HG03103 (cell line): ENCODE measurements at regions not wholly inside any gene's neighbourhood (a gene's known extent, or its start where the extent isn't known, plus 50 kb on each side); places are given as distances from the start of the nearest gene placed in this dataset.

ENCODE experiments used
- ATAC-seq: cut with Tn5 transposase; IDR thresholded peaks from one replicate; pipeline ENCODE4 v1.9.1; 2021; ENCODE audit warnings: low read depth; ENCODE audit not compliant: unreplicated experiment

- ATAC-seq, result no peak
These were observed 264.0 kb downstream of the KLF12 start for GRCh38 chr13:73870036-73870741.

- ATAC-seq, result no peak
These were observed 269.2 kb downstream of the KLF12 start for GRCh38 chr13:73865027-73865426.

GRCh38 chr13:73861136-73861535 is 273.1 kb downstream of the KLF12 start:
- ATAC-seq, result no peak

- no peak for ATAC-seq
These were observed 273.7 kb downstream of the KLF12 start for GRCh38 chr13:73860501-73860900.

DNA sequence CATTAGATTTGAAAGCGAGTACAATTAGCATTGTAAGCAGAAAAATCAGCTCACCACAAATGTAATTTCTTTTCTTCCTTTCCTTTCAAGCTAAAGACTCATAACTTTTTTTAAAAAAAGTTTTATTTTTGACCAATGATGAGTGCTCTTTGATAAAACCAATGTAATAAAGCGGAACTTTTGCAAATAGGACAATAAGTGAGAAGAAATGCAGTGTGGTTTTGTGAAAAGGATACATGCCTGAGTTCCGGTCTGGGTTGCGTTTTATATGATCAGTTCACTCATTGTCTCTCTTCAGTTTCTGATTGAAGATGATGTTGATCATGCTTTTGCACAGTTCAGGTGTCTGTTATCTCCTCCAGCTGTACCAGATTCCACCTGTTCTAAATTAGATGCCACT is 274.4 kb downstream of the KLF12 start:
- no peak for ATAC-seq

GRCh38 chr13:73857106-73857505 is 277.1 kb downstream of the KLF12 start:
- ATAC-seq, result no peak

DNA sequence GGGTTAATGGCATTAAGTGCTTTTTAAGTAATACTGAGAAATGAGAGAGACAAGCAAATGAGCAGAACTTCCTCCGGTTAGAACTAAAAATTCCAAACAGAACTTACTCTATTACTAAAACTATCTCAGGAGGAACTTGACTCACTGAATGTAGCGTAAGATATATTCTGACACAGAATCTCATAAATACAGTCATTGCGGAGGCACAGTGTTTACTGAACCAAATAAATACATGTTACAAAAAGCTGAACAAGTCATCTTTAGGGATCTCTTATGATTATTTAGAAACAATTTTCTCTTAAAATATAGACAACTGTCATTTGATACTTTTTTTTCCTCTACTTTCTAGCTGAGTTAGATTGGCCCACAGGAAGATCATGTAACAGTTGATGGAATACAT is 283.1 kb downstream of the KLF12 start:
- no peak for ATAC-seq

DNA sequence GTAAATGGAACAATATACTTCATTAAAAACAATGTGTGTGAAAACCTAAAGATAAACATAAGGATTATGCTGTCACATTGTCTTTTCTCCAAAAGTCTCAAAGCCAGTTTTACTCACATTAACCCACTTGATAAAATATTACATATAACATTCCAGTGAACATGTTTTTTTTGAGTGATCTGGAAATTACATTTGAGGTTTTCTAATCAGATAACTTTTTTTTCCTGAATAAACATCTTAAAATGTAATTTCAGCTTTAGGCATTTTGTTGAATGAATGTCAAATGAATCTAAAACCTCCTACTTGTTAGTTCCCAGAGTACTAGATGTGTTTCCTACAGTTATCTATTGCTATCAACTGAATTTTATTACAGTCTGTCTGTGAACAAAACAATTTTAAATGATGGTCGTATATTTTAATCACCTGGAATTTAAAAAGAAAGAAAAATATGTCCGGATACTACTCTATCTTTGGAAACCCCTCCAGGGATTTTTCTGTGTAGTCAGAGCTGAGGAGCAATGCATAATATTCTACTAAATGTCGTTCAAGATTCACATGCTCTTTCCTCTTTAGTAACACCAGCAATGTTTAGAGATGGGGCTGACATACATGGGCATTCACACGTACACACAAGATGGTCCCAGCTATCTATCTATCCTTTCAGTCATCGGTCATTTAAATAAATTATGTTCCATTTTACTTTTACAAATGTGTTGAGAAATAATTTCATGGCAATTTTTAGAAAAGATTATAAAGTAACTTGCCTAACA is 283.9 kb downstream of the KLF12 start:
- ATAC-seq, result no peak

- ATAC-seq, result no peak
These were observed 284.9 kb downstream of the KLF12 start for GRCh38 chr13:73849292-73849691.

DNA sequence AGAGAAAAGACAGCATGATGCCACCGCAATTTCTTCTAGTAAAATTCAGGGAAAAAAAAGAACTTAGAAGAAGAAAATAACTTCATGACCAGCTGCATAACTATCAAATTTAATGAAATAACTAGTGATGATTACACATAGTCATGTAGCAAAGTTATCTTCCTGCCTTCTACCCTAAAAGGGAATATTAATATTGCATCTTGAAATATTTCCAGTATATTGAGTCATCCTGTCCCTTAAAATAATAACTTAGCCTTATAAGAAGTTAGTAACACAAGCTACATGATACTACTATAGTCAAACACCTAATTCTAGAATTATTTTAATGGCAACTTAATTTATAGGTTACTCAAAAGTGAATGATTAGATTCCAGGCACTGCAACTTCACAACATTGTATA is 289.2 kb downstream of the KLF12 start:
- no peak for ATAC-seq

DNA sequence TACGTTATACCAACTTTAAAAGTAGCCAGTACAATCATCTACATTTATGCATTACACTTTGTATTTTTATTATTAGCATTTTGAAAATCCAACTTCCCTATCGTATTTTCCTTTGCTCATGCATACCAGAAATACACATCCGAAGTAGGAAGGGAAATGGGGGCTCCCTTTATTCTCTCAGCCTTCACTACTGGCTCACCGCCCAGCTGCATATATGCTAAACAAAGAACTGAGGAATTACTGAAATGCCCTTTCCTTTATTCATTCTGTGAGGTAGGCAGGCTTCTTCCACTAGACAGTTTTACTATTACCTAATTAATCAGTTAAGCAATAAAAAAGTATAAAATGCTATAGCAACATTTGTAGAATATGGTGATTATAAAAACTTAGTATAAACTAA is 291.6 kb downstream of the KLF12 start:
- no peak for ATAC-seq

- ATAC-seq, result no peak
These were observed 292.0 kb downstream of the KLF12 start for GRCh38 chr13:73842184-73842583.

DNA sequence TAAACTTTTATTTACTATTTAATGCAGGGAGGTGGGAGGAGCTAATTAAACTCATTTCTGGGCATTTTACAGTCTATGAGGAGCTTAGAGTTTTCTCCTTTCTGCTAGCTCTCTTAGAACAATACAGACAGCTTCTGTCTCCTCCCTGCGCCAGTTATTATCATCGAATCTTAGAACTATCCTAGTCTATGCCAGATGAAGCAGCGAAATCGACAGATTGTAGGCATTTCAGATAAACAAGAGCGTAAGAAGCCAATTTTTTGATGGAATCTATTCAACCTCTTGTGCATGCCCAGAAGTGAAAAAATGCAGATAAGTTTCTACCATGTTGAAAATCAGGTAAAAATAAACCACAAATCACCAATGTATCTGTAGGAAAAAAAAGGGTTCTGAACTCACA is 297.1 kb downstream of the KLF12 start:
- no peak for ATAC-seq

DNA sequence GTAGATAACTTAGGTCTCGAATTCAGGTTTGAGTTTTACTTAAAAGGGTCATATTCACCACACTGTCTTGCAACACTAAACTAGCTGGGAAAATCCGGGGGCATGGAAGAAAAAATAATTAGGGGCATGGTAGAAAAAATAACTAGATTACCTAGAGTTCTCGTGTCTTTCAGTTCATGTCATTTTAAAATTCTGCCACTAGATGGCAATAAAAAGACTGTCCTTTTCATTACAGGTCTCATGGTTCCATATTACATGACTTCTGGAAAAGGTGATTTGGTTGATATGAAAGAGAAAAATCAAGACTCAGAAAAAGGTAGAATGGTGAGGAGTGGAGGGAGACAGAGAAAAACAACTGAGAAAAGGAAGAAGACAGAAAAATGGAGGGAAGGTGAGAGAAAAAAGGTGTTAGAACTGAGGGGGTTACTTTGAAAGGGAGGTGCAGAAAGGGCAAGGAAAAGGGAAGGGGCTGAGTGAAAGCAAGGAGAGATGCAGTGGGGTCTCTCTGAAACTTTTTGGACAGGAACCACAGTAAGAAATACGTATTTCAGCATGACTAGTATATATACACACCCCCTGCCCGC is 299.0 kb downstream of the KLF12 start:
- ATAC-seq, result peak; percentile 63

DNA sequence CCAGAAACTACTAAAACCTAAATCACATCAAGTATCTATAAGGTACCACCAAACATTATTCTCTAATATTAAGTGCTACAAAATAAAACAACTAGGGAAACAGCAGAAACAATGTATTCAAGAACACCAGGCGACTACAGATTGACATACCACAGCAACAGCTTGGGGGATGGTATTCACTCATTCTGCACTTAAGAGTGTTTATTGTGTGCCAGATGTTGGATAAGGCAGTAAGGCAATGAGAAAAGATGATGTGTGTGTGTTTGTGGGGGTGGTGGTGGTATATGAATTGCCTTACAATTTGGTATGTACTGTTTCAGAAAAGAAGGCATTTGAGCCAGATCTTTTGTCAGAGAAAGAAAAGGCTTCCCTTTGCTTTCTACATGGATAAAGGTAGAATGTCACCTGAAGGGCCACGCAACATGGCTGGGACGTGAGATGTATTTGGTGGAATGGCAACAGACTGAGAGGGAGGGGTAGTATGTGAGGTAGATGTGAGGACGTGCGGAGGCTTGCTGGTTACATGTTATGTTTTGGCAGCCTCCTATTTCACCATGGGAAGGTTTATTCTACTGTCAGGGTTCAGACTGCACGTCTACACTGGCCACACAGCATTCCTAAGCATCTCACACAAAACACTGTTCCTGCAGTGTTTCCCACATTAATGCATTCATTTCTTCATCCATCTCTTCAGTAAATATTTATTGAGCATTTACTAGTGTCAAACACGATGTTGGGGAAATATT is 300.7 kb downstream of the KLF12 start:
- ATAC-seq, result no peak

DNA sequence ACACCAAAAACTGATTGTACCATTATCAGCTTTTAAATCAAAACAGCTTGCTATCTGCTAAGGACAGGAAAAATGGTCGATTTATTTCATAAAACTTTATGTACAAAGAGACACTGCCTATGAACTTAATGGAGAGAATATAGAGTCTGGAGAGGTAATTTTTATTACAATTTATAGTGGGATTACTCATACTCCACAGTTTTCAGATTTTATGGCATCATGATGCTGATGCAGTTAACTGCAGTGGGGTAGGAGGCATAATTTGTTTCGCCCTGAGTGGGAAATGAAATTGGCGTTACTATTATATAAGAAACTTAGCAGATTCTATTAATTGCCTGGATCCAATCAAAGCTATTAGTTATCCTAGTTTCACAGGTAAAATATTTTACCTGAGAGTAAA is 301.4 kb downstream of the KLF12 start:
- ATAC-seq, result no peak

GRCh38 chr13:73832128-73832588 is 302.0 kb downstream of the KLF12 start:
- ATAC-seq, result no peak

DNA sequence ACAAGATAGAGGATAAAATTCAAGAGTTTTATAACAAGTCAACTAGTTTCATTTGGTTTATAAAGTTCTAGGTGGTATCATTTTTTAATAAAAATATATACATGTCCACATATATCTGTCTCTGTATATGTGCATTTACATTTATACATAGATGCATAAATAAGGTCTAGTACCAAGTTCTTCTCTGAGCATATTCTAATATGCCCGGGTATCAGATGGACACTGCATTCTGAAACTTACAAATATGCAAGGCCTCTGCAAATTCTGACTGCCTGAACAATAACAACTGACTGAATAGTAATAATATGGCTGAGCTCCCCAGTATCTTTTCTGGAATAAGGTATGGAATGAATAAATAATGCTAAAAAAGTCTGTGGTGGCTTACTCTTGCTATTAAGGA is 304.8 kb downstream of the KLF12 start:
- no peak for ATAC-seq

DNA sequence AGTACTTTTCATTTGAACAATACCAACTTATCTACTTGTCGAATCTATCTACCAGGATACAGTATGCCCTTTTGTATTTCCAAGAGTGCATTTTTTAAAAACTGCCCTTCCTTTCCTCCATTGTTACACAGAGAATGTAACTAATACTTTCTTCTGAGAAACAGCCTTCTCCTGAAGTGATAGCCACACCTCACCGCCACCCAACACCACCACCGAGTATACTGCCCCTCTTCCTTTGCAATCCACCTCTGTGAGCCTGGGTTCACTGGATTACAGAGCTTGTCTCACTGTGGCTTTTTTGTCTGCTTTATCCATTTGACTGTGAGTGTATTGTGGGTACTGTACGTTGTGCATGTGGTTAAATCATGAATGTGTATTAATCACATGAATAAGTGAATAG is 305.4 kb downstream of the KLF12 start:
- ATAC-seq, result no peak

- ATAC-seq, result no peak
These were observed 306.8 kb downstream of the KLF12 start for GRCh38 chr13:73827434-73827833.

DNA sequence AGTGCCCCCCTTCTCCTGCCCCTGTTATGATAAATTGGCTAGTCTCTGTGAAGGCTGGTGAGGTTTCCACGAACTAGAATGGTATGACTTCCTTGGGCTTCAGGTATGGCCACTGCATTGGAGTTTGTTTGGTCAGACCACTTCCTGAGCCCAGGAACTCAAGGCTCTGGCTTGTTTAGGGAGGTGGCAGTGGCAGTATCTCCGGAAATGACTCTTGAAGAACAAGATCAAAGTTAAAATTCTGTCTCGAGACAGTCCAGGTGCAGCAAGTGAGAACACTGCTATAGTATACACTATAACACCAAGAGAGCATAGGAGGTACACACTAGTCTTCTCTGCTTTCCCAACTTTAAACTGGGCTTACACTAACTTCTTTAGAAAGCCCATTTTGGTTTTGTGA is 309.1 kb downstream of the KLF12 start:
- ATAC-seq, result no peak
